Keratinocyte (primary cell): ENCODE measurements at regions not wholly inside any gene's neighbourhood (a gene's known extent, or its start where the extent isn't known, plus 50 kb on each side); places are given as distances from the start of the nearest gene placed in this dataset.

Experiments
- DNase-seq: peaks from one replicate; pipeline ENCODE4 v3.0.0-alpha.2; 2011; ENCODE audit warnings: low read depth, missing footprints, low spot score
- FAIRE-seq: peaks from 2 replicates; lab custom pipeline; 2011; peaks lifted over from hg19 to GRCh38; lab: Jason Lieb, UNC
- H2AFZ ChIP-seq: 2 replicates; pipeline ENCODE4 v1.6.0; 2012; ENCODE audit warnings: low read length, control low read depth, inconsistent platforms; ENCODE audit not compliant: control insufficient read depth
- H3K27ac ChIP-seq: 2 replicates; pipeline ENCODE4 v1.5.1; 2011; ENCODE audit warnings: low read length; ENCODE audit not compliant: control insufficient read depth, insufficient read depth
- H3K27me3 ChIP-seq: 3 replicates; pipeline ENCODE4 v1.6.0; 2011; ENCODE audit warnings: low read length; ENCODE audit not compliant: control insufficient read depth, insufficient read depth; ENCODE audit errors: extremely low read depth
- H3K36me3 ChIP-seq, 2 experiments: 2 replicates in 1 of 2; 3 replicates in 1 of 2; pipeline ENCODE4 v1.5.1; 2011; ENCODE audit warnings: low read length in 2 of 2, mild to moderate bottlenecking in 1 of 2; ENCODE audit not compliant: control insufficient read depth in 2 of 2, insufficient read depth in 2 of 2; ENCODE audit errors: extremely low read depth in 1 of 2
- H3K4me1 ChIP-seq: 3 replicates; pipeline ENCODE4 v1.5.1; 2011; ENCODE audit warnings: low read length; ENCODE audit not compliant: control insufficient read depth, insufficient read depth; ENCODE audit errors: extremely low read depth
- H3K4me2 ChIP-seq: 3 replicates; pipeline ENCODE4 v1.6.0; 2011; ENCODE audit warnings: low read depth, low read length; ENCODE audit not compliant: control insufficient read depth, insufficient read depth; ENCODE audit errors: extremely low read depth
- H3K4me3 ChIP-seq, 3 experiments: fragments of 200-600 bp in 1 of 3; sonication (generic) in 1 of 3; 2 replicates in 2 of 3; 3 replicates in 1 of 3; pipeline ENCODE4 v1.5.1; 2011 to 2016; ENCODE audit warnings: low read length in 3 of 3, mild to moderate bottlenecking in 3 of 3, control low read depth in 2 of 3, inconsistent platforms in 1 of 3, low read depth in 1 of 3, mixed read lengths in 1 of 3, mixed run types in 1 of 3, moderate library complexity in 1 of 3; ENCODE audit not compliant: control insufficient read depth in 2 of 3, insufficient read depth in 2 of 3; ENCODE audit errors: extremely low read depth in 1 of 3
- H3K79me2 ChIP-seq: 2 replicates; pipeline ENCODE4 v1.6.0; 2012; ENCODE audit warnings: low read length; ENCODE audit not compliant: control insufficient read depth, insufficient read depth
- H3K9ac ChIP-seq: 3 replicates; pipeline ENCODE4 v1.6.0; 2011; ENCODE audit warnings: low read length; ENCODE audit not compliant: control insufficient read depth, insufficient read depth; ENCODE audit errors: extremely low read depth
- H3K9me1 ChIP-seq: 3 replicates; pipeline ENCODE4 v1.6.0; 2011; ENCODE audit warnings: low read length; ENCODE audit not compliant: control insufficient read depth, insufficient read depth; ENCODE audit errors: extremely low read depth
- H3K9me3 ChIP-seq: 2 replicates; pipeline ENCODE4 v1.5.1; 2012; ENCODE audit warnings: low read depth, low read length; ENCODE audit not compliant: control insufficient read depth
- H4K20me1 ChIP-seq: 3 replicates; pipeline ENCODE4 v1.6.0; 2011; ENCODE audit warnings: low read length; ENCODE audit not compliant: control insufficient read depth, insufficient read depth; ENCODE audit errors: extremely low read depth
- CTCF ChIP-seq, 3 experiments: IDR thresholded peaks in 1 of 3; conservative IDR thresholded peaks in 1 of 3; optimal IDR thresholded peaks in 1 of 3; 2 replicates in 2 of 3; 3 replicates in 1 of 3; pipeline versions ENCODE3 to v1.5.1; 2011; ENCODE audit warnings: low read length in 3 of 3, mild to moderate bottlenecking in 3 of 3, moderate library complexity in 2 of 3, control low read depth in 1 of 3, inconsistent platforms in 1 of 3; ENCODE audit not compliant: insufficient read depth in 2 of 3; ENCODE audit errors: extremely low read depth in 1 of 3
- EZH2 ChIP-seq: IDR thresholded peaks from one replicate; pipeline ENCODE4 v1.6.1; 2012; ENCODE audit warnings: inconsistent platforms, mild to moderate bottlenecking, low read length, moderate library complexity
- dilution Hi-C: fragments of 300-500 bp; cut with MboI; formaldehyde crosslinking; loops from one replicate; pipeline ENCODE4 v1.7.0; 2020; ENCODE audit warnings: low sequenced_read_pairs; ENCODE audit not compliant: extremely low pct_ligation_motif_present

- dilution Hi-C loops, result no loop called here
- FAIRE-seq (no peak), DNase-seq (no peak)
- Histone ChIP-seq H3K4me2 (no peak overlapping the region), H3K9me1 (no peaks in the 10 kb centered on the region), H3K9ac (no peak overlapping the region), H3K27ac (no peak overlapping the region), H3K4me1 (no peaks in the 10 kb centered on the region), H3K27me3 (no peaks in the 10 kb centered on the region), H3K79me2 (no peaks in the 10 kb centered on the region), H3K9me3 (peaks cover 2% of the 10 kb centered on the region), H3K4me3 (no peak overlapping the region), H3K36me3 (no peaks in the 10 kb centered on the region), H2AFZ (no peak overlapping the region), H4K20me1 (no peaks in the 10 kb centered on the region)
- no peak for TF ChIP-seq EZH2
- TF ChIP-seq CTCF (optimal IDR thresholded peaks at IDR 0.05 in 1 of 3, IDR thresholded peaks at IDR 0.05 in 1 of 3, conservative IDR thresholded peaks at IDR 0.05 in 1 of 3; ENCODE audit: extremely low read depth in 1 of 3, insufficient read depth in 2 of 3, low read length in 3 of 3), result no peak
Observed at GRCh38 chr1:4512636-4513035, 141.8 kb upstream of the AJAP1 start.

DNA sequence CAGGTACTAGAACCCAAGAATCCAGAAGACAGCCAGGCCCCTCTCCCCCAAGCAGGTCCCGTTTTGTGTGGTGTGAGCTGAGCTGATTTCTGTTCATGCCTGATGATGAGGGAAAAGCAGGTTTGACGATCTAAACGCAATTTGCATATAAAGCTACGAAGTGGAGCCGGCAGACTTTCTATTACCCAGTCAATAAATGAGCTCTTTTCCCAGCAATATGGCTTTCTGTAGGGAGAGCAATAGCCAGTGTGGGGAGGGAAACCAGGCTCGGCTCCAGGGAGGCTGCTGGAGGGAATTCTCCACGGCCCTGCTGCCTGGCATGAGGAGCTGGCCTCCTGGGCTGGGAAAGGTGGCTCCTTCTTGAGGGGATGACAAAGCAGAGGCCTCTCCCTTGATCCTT is 140.7 kb upstream of the AJAP1 start:
- no peak for DNase-seq
- peaks cover 2% of the 10 kb centered on the region for H3K9me3 ChIP-seq
- H2AFZ ChIP-seq, result no peak overlapping the region
- H3K36me3 ChIP-seq, result no peaks in the 10 kb centered on the region
- H3K27ac ChIP-seq, result no peak overlapping the region
- H3K79me2 ChIP-seq, result no peaks in the 10 kb centered on the region
- no peaks in the 10 kb centered on the region for H4K20me1 ChIP-seq
- no peaks in the 10 kb centered on the region for H3K27me3 ChIP-seq
- no peak for FAIRE-seq
- dilution Hi-C loops, result no loop called here
- no peak overlapping the region for H3K4me3 ChIP-seq
- H3K4me2 ChIP-seq, result no peak overlapping the region
- no peak overlapping the region for H3K9ac ChIP-seq
- H3K4me1 ChIP-seq, result no peaks in the 10 kb centered on the region
- no peak for TF ChIP-seq CTCF (optimal IDR thresholded peaks at IDR 0.05 in 1 of 3, IDR thresholded peaks at IDR 0.05 in 1 of 3, conservative IDR thresholded peaks at IDR 0.05 in 1 of 3; ENCODE audit: extremely low read depth in 1 of 3, insufficient read depth in 2 of 3, low read length in 3 of 3)
- H3K9me1 ChIP-seq, result no peaks in the 10 kb centered on the region
